HEK293 (cell line): ENCODE measurements at regions not wholly inside any gene's neighbourhood (a gene's known extent, or its start where the extent isn't known, plus 50 kb on each side); places are given as distances from the start of the nearest gene placed in this dataset.

ENCODE experiments used
- CTCF ChIA-PET: fragments of 350-600 bp; formaldehyde crosslinking; extraction: SDS; loops from one replicate; lab custom pipeline; 2021; ENCODE audit warnings: antibody characterized with exemption; lab: Yijun Ruan, JAX
- POLR2A ChIA-PET: fragments of 300-600 bp; formaldehyde crosslinking; extraction: SDS; loops from one replicate; lab custom pipeline; 2020; ENCODE audit warnings: antibody characterized with exemption, inconsistent platforms; lab: Yijun Ruan, JAX
- H3K27ac ChIP-seq: fragments of 200-500 bp; sonication (Bioruptor generic); 2 replicates; pipeline ENCODE4 v1.5.1; 2014; ENCODE audit warnings: low read depth, low read length, control low read depth, inconsistent platforms; ENCODE audit errors: extremely low read depth
- H3K36me3 ChIP-seq, 2 experiments: fragments of 200-500 bp in 1 of 2; sonication (Bioruptor generic) in 1 of 2; 1 replicate in 1 of 2; 2 replicates in 1 of 2; pipeline ENCODE4 v1.5.1; 2014 to 2017; ENCODE audit warnings: inconsistent platforms in 2 of 2, low read length in 2 of 2; ENCODE audit not compliant: control insufficient read depth in 2 of 2, insufficient read depth in 1 of 2
- H3K4me1 ChIP-seq: fragments of 200-500 bp; sonication (Bioruptor generic); 2 replicates; pipeline ENCODE4 v1.5.1; 2014; ENCODE audit warnings: mild to moderate bottlenecking, low read length, inconsistent platforms; ENCODE audit not compliant: control insufficient read depth, insufficient read depth
- H3K4me3 ChIP-seq: 2 replicates; pipeline ENCODE4 v1.5.1; 2011; ENCODE audit warnings: low read depth, mild to moderate bottlenecking, control low read depth, low read length, moderate library complexity
- H3K9me3 ChIP-seq: fragments of 200-500 bp; sonication (Bioruptor generic); 2 replicates; pipeline ENCODE4 v1.5.1; 2014; ENCODE audit warnings: low read depth, low read length, inconsistent platforms; ENCODE audit not compliant: control insufficient read depth, insufficient read depth
- FEZF1 ChIP-seq: fragments of 450-650 bp; formaldehyde crosslinking; IDR thresholded peaks from 2 replicates; pipeline ENCODE4 v1.5.1; 2016; ENCODE audit warnings: missing biosample characterization, missing genetic modification characterization
- KLF1 ChIP-seq: fragments of 450-650 bp; formaldehyde crosslinking; IDR thresholded peaks from 2 replicates; pipeline ENCODE4 v1.5.1; 2016; ENCODE audit warnings: missing biosample characterization, missing genetic modification characterization
- KLF8 ChIP-seq: fragments of 450-650 bp; formaldehyde crosslinking; IDR thresholded peaks from 2 replicates; pipeline ENCODE4 v1.5.1; 2016; ENCODE audit warnings: missing biosample characterization, missing genetic modification characterization
- KLF9 ChIP-seq: fragments of 450-650 bp; formaldehyde crosslinking; IDR thresholded peaks from 2 replicates; pipeline ENCODE4 v1.5.1; 2016; ENCODE audit warnings: missing biosample characterization, missing genetic modification characterization, low read depth
- OSR2 ChIP-seq: fragments of 450-650 bp; formaldehyde crosslinking; IDR thresholded peaks from 2 replicates; pipeline ENCODE4 v1.5.1; 2016; ENCODE audit warnings: missing biosample characterization, missing genetic modification characterization
- SCRT1 ChIP-seq: fragments of 450-650 bp; formaldehyde crosslinking; IDR thresholded peaks from 2 replicates; pipeline ENCODE4 v1.5.1; 2016; ENCODE audit warnings: missing biosample characterization, missing genetic modification characterization, borderline replicate concordance
- SP3 ChIP-seq: fragments of 450-650 bp; formaldehyde crosslinking; IDR thresholded peaks from 2 replicates; pipeline ENCODE4 v1.5.1; 2016; ENCODE audit warnings: missing biosample characterization, missing genetic modification characterization
- TCF7L2 ChIP-seq: IDR thresholded peaks from 2 replicates; pipeline ENCODE4 v1.6.1; 2011; ENCODE audit warnings: low read depth, mild to moderate bottlenecking, inconsistent platforms, low read length, moderate library complexity, borderline replicate concordance
- ZBTB8A ChIP-seq: fragments of 450-650 bp; formaldehyde crosslinking; IDR thresholded peaks from 2 replicates; pipeline ENCODE4 v1.5.1; 2016; ENCODE audit warnings: missing biosample characterization, missing genetic modification characterization
- ZFP3 ChIP-seq: fragments of 450-650 bp; formaldehyde crosslinking; IDR thresholded peaks from 2 replicates; pipeline ENCODE4 v1.5.1; 2016; ENCODE audit warnings: low read depth, missing biosample characterization, missing genetic modification characterization
- ZNF211 ChIP-seq: fragments of 450-650 bp; formaldehyde crosslinking; IDR thresholded peaks from 2 replicates; pipeline ENCODE4 v1.5.1; 2016; ENCODE audit warnings: low read depth, missing biosample characterization, missing genetic modification characterization
- ZNF214 ChIP-seq: fragments of 450-650 bp; formaldehyde crosslinking; IDR thresholded peaks from 2 replicates; pipeline ENCODE4 v1.5.1; 2017; ENCODE audit warnings: missing biosample characterization, mild to moderate bottlenecking, missing genetic modification characterization, borderline replicate concordance
- ZNF221 ChIP-seq: fragments of 450-650 bp; formaldehyde crosslinking; IDR thresholded peaks from 2 replicates; pipeline ENCODE4 v1.5.1; 2017; ENCODE audit warnings: missing biosample characterization, missing genetic modification characterization, borderline replicate concordance
- ZNF302 ChIP-seq: fragments of 450-650 bp; formaldehyde crosslinking; IDR thresholded peaks from 2 replicates; pipeline ENCODE4 v1.5.1; 2016; ENCODE audit warnings: missing biosample characterization, missing genetic modification characterization, low read depth
- ZNF37A ChIP-seq: fragments of 450-650 bp; IDR thresholded peaks from 2 replicates; pipeline ENCODE4 v1.5.1; 2018; ENCODE audit warnings: missing biosample characterization, missing genetic modification characterization
- ZNF433 ChIP-seq: fragments of 450-650 bp; formaldehyde crosslinking; IDR thresholded peaks from 2 replicates; pipeline ENCODE4 v1.5.1; 2016; ENCODE audit warnings: missing biosample characterization, missing genetic modification characterization, low read depth
- ZNF501 ChIP-seq: fragments of 450-650 bp; formaldehyde crosslinking; IDR thresholded peaks from 2 replicates; pipeline ENCODE4 v1.5.1; 2016; ENCODE audit warnings: missing biosample characterization, missing genetic modification characterization
- ZNF596 ChIP-seq: fragments of 450-650 bp; IDR thresholded peaks from 2 replicates; pipeline ENCODE4 v1.5.0; 2018; ENCODE audit warnings: missing biosample characterization, mild to moderate bottlenecking, missing genetic modification characterization, moderate library complexity
- ZNF610 ChIP-seq: fragments of 450-650 bp; formaldehyde crosslinking; IDR thresholded peaks from 2 replicates; pipeline ENCODE4 v1.5.1; 2016; ENCODE audit warnings: missing biosample characterization, missing genetic modification characterization, borderline replicate concordance
- ZNF629 ChIP-seq: fragments of 450-650 bp; formaldehyde crosslinking; IDR thresholded peaks from 2 replicates; pipeline ENCODE4 v1.5.1; 2017; ENCODE audit warnings: missing biosample characterization, missing genetic modification characterization
- ZNF664 ChIP-seq: fragments of 450-650 bp; formaldehyde crosslinking; IDR thresholded peaks from 2 replicates; pipeline ENCODE4 v1.5.1; 2016; ENCODE audit warnings: missing biosample characterization, missing genetic modification characterization
- ZNF777 ChIP-seq: fragments of 450-650 bp; formaldehyde crosslinking; IDR thresholded peaks from 2 replicates; pipeline ENCODE4 v1.5.1; 2017; ENCODE audit warnings: missing biosample characterization, missing genetic modification characterization, borderline replicate concordance
- ZSCAN16 ChIP-seq: fragments of 450-650 bp; formaldehyde crosslinking; IDR thresholded peaks from 2 replicates; pipeline ENCODE4 v1.5.1; 2016; ENCODE audit warnings: missing biosample characterization, missing genetic modification characterization
- ZSCAN23 ChIP-seq: fragments of 450-650 bp; formaldehyde crosslinking; IDR thresholded peaks from 2 replicates; pipeline ENCODE4 v1.5.1; 2016; ENCODE audit warnings: missing biosample characterization, missing genetic modification characterization
- ZSCAN30 ChIP-seq: fragments of 450-650 bp; IDR thresholded peaks from 2 replicates; pipeline ENCODE4 v1.5.1; 2018; ENCODE audit warnings: missing biosample characterization, mild to moderate bottlenecking, missing genetic modification characterization, moderate library complexity
- TF ChIP-seq, protein P1 (sequence below): fragments of 450-650 bp; formaldehyde crosslinking; IDR thresholded peaks from 2 replicates; pipeline ENCODE4 v1.5.1; 2016; ENCODE audit warnings: missing biosample characterization, missing genetic modification characterization
- TF ChIP-seq, protein P2 (sequence below): fragments of 450-650 bp; formaldehyde crosslinking; IDR thresholded peaks from 2 replicates; pipeline ENCODE4 v1.5.1; 2016; ENCODE audit warnings: missing biosample characterization, missing genetic modification characterization

DNA sequence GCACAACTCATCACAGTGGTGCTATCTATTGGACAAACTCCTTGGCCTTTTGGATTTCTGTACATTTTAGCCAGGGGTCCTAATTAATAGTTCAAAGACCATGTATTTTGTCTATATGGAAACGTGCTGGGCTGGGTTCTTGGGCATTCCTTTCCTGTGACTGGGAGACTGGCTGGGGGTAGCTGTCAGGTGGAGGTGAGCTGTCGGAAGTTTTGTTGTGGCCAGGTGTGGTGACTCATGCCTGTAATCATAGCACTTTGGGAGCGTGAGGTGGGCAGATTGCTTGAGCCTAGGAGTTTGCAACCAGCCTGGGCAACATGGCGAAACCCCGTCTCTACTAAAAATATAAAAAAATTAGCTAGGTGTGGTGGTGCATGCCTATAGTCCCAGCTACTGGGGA lies 392.4 kb downstream of the RPS6KC1 start:
- CTCF ChIA-PET, result interaction anchor here (0.6 kb wide), 1 partner anchor 77 kb away, joined by 3 read pairs; no protein-coding TSS in a partner anchor
- POLR2A ChIA-PET, result no interaction called here
- Histone ChIP-seq H3K36me3 (no peaks in the 10 kb centered on the region), H3K27ac (no peak overlapping the region), H3K4me3 (no peak overlapping the region), H3K9me3 (no peaks in the 10 kb centered on the region), H3K4me1 (no peaks in the 10 kb centered on the region)
- TF ChIP-seq ZSCAN23 (tag by site-specific recombination) (no peak), ZNF501 (no peak), ZNF221 (tag by site-specific recombination) (no peak), KLF9 (tag by site-specific recombination) (no peak)

DNA sequence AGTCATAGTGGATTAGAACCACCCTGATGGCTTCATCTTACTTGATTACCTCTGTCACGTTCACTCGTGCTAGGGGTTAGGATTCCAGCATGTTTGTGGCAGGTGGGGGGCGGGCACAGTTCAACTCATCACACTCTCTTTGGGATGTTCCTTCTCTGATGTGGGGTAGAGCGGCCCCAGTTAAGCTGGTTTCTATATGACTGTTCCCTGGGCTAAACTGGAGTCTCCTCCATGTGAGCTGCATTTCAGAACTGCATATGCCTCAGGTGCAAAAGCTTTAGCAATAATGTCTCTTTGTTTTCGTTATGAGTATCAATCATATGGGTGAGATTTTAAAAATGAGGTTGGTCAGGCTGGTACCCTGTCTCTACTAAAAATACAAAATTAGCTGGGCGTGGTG lies 393.2 kb downstream of the RPS6KC1 start:
- ChIA-PET POLR2A (no interaction called here), CTCF (no interaction called here)
- no peaks in the 10 kb centered on the region for H3K9me3 ChIP-seq
- H3K27ac ChIP-seq, result no peak overlapping the region
- no peaks in the 10 kb centered on the region for H3K4me1 ChIP-seq
- TF ChIP-seq KLF8 (tag by site-specific recombination) (no peak), ZNF777 (tag by site-specific recombination) (no peak), SP3 (no peak), ZNF629 (tag by site-specific recombination) (no peak), ZNF610 (no peak)
- TF ChIP-seq, all 188 proteins: peak for 0
- Histone ChIP-seq H3K4me3 (no peak overlapping the region), H3K36me3 (no peaks in the 10 kb centered on the region)

DNA sequence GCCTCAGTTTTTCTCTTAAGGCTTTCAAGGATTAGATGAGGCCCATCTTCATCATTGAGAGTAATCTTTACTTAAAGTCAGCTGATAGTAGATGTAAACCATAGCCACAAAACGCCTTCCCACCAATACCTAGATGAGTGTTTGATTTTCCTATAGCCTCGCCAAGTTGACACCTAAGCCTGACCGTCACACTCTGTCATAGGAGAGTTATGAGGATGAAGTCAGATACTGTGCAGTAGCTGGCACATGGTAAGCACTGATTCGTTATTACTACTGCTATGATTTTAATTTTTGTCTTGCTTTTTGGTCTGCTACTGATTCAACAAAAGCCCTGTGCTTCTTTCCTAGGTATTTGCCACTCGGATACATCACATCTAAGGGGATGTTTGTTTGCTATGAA lies 395.5 kb downstream of the RPS6KC1 start:
- ChIA-PET CTCF (interaction anchor here (0.6 kb wide), 1 partner anchor 1196 kb away, joined by 3 read pairs; no protein-coding TSS in a partner anchor), POLR2A (no interaction called here)
- no peaks in the 10 kb centered on the region for H3K4me1 ChIP-seq
- no peaks in the 10 kb centered on the region for H3K36me3 ChIP-seq
- H3K27ac ChIP-seq, result no peak overlapping the region
- H3K9me3 ChIP-seq, result no peaks in the 10 kb centered on the region
- TF ChIP-seq ZNF37A (tag by site-specific recombination), result no peak
- TF ChIP-seq ZNF596 (tag by site-specific recombination), result no peak
- TF ChIP-seq ZSCAN30, result no peak
- no peak for TF ChIP-seq SCRT1
- no peak for TF ChIP-seq ZFP3 (tag by site-specific recombination)
- no peak for TF ChIP-seq ZNF433 (tag by site-specific recombination)
- TF ChIP-seq OSR2 (tag by site-specific recombination), result no peak
- no peak for TF ChIP-seq ZNF664 (tag by site-specific recombination)
- no peak for TF ChIP-seq ZNF214 (tag by site-specific recombination)
- TF ChIP-seq ZSCAN16 (tag by site-specific recombination), result no peak
- TF ChIP-seq TCF7L2, result no peak
- TF ChIP-seq, protein P1, sequence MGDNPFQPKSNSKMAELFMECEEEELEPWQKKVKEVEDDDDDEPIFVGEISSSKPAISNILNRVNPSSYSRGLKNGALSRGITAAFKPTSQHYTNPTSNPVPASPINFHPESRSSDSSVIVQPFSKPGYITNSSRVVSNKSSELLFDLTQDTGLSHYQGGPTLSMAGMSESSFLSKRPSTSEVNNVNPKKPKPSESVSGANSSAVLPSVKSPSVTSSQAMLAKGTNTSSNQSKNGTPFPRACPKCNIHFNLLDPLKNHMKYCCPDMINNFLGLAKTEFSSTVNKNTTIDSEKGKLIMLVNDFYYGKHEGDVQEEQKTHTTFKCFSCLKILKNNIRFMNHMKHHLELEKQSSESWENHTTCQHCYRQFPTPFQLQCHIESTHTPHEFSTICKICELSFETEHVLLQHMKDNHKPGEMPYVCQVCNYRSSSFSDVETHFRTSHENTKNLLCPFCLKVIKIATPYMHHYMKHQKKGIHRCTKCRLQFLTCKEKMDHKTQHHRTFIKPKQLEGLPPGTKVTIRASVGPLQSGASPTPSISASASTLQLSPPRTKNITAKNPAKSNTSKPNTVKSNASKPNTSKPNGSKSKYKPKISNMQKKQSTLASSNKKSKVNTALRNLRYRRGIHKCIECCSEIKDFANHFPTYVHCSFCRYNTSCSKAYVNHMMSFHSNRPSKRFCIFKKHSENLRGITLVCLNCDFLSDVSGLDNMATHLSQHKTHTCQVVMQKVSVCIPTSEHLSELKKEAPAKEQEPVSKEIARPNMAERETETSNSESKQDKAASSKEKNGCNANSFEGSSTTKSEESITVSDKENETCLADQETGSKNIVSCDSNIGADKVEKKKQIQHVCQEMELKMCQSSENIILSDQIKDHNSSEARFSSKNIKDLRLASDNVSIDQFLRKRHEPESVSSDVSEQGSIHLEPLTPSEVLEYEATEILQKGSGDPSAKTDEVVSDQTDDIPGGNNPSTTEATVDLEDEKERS, result no peak
- no peak for TF ChIP-seq ZNF211
- TF ChIP-seq ZNF302, result no peak
- TF ChIP-seq, protein P2, sequence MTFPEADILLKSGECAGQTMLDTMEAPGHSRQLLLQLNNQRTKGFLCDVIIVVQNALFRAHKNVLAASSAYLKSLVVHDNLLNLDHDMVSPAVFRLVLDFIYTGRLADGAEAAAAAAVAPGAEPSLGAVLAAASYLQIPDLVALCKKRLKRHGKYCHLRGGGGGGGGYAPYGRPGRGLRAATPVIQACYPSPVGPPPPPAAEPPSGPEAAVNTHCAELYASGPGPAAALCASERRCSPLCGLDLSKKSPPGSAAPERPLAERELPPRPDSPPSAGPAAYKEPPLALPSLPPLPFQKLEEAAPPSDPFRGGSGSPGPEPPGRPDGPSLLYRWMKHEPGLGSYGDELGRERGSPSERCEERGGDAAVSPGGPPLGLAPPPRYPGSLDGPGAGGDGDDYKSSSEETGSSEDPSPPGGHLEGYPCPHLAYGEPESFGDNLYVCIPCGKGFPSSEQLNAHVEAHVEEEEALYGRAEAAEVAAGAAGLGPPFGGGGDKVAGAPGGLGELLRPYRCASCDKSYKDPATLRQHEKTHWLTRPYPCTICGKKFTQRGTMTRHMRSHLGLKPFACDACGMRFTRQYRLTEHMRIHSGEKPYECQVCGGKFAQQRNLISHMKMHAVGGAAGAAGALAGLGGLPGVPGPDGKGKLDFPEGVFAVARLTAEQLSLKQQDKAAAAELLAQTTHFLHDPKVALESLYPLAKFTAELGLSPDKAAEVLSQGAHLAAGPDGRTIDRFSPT (tag by site-specific recombination), result no peak
- TF ChIP-seq KLF1 (tag by site-specific recombination), result no peak
- no peak for TF ChIP-seq FEZF1 (tag by site-specific recombination)
- no peak for TF ChIP-seq ZBTB8A (tag by site-specific recombination)
- no peak overlapping the region for H3K4me3 ChIP-seq
